SK-N-SH (cell line): ENCODE measurements at regions not wholly inside any gene's neighbourhood (a gene's known extent, or its start where the extent isn't known, plus 50 kb on each side); places are given as distances from the start of the nearest gene placed in this dataset.

ENCODE experiments used
- CTCF ChIA-PET: fragments of 300-600, 350-600 bp; formaldehyde crosslinking; extraction: SDS; loops from one replicate; lab custom pipeline; 2021; lab: Yijun Ruan, JAX
- POLR2A ChIA-PET: fragments of 350-600 bp; sonication (Branson Sonifier 250); formaldehyde crosslinking; extraction: SDS; loops from one replicate; lab custom pipeline; 2020; ENCODE audit warnings: antibody characterized with exemption, inconsistent platforms; lab: Yijun Ruan, JAX
- DNase-seq: peaks from one replicate; pipeline ENCODE4 v3.0.0; 2012
- H2AFZ ChIP-seq: fragments of 200-600 bp; sonication (generic); 2 replicates; pipeline ENCODE4 v1.8.1; 2016; ENCODE audit warnings: antibody characterized with exemption, mild to moderate bottlenecking, low read depth
- H3F3A ChIP-seq: fragments of 200-600 bp; sonication (generic); replicated peaks from 2 replicates; pipeline ENCODE3; 2016; ENCODE audit warnings: antibody characterized with exemption, mild to moderate bottlenecking; ENCODE audit not compliant: insufficient read depth
- H3K27ac ChIP-seq, 2 experiments: fragments of 200-500 bp in 1 of 2; fragments of 200-600 bp in 1 of 2; sonication (Bioruptor generic) in 1 of 2; sonication (generic), shearing (Covaris generic) in 1 of 2; 2 replicates each; pipeline versions ENCODE4 v1.5.1 to v1.6.1; 2014 to 2016; ENCODE audit warnings: low read depth in 2 of 2, inconsistent platforms in 1 of 2, low read length in 1 of 2, mild to moderate bottlenecking in 1 of 2, mixed read lengths in 1 of 2
- H3K27me3 ChIP-seq: fragments of 200-600 bp; sonication (generic), shearing (Covaris generic); 2 replicates; pipeline ENCODE4 v1.6.1; 2016; ENCODE audit warnings: mixed run types; ENCODE audit not compliant: insufficient read depth
- H3K36me3 ChIP-seq, 2 experiments: fragments of 200-500 bp in 1 of 2; fragments of 200-600 bp in 1 of 2; sonication (Bioruptor generic) in 1 of 2; sonication (generic) in 1 of 2; replicated peaks in 1 of 2; 2 replicates each; pipeline versions ENCODE3 to v1.5.1; 2014 to 2016; ENCODE audit warnings: low read length in 1 of 2, mild to moderate bottlenecking in 1 of 2; ENCODE audit not compliant: insufficient read depth in 2 of 2, control insufficient read depth in 1 of 2
- H3K4me1 ChIP-seq, 2 experiments: fragments of 200-500 bp in 1 of 2; fragments of 200-600 bp in 1 of 2; sonication (Bioruptor generic) in 1 of 2; sonication (generic), shearing (Covaris generic) in 1 of 2; 2 replicates each; pipeline versions ENCODE4 v1.5.1 to v1.6.1; 2014 to 2016; ENCODE audit warnings: low read depth in 1 of 2, low read length in 1 of 2, mixed run types in 1 of 2; ENCODE audit not compliant: insufficient read depth in 2 of 2, control insufficient read depth in 1 of 2
- H3K4me2 ChIP-seq: fragments of 200-600 bp; sonication (generic), shearing (Covaris generic); 2 replicates; pipeline ENCODE4 v1.6.1; 2017; ENCODE audit warnings: mixed run types
- H3K4me3 ChIP-seq, 2 experiments: fragments of 200-500 bp in 1 of 2; fragments of 200-600 bp in 1 of 2; sonication (Bioruptor generic) in 1 of 2; sonication (generic), shearing (Covaris generic) in 1 of 2; 2 replicates each; pipeline versions ENCODE4 v1.5.1 to v1.8.1; 2014 to 2016; ENCODE audit warnings: low read depth in 2 of 2, inconsistent platforms in 1 of 2, low read length in 1 of 2, mild to moderate bottlenecking in 1 of 2, mixed read lengths in 1 of 2, moderate library complexity in 1 of 2
- H3K79me2 ChIP-seq: fragments of 200-600 bp; sonication (generic); 2 replicates; pipeline ENCODE4 v1.8.1; 2017; ENCODE audit warnings: mild to moderate bottlenecking; ENCODE audit not compliant: insufficient read depth
- H3K9ac ChIP-seq: fragments of 200-600 bp; sonication (generic); 2 replicates; pipeline ENCODE4 v1.6.1; 2017; ENCODE audit warnings: mixed run types
- H3K9me2 ChIP-seq: fragments of 200-600 bp; sonication (generic); 2 replicates; pipeline ENCODE4 v1.6.1; 2017; ENCODE audit warnings: mixed run types
- H3K9me3 ChIP-seq: fragments of 200-600 bp; sonication (generic); 2 replicates; pipeline ENCODE4 v1.6.1; 2017; ENCODE audit warnings: mixed run types, mild to moderate bottlenecking, moderate library complexity
- H4K20me1 ChIP-seq: fragments of 200-600 bp; sonication (generic); 2 replicates; pipeline ENCODE4 v1.6.1; 2017; ENCODE audit warnings: mild to moderate bottlenecking, mixed run types; ENCODE audit not compliant: insufficient read depth
- CHD2 ChIP-seq: fragments of 150-350 bp; IDR thresholded peaks from 2 replicates; pipeline ENCODE4 v1.6.1; 2018; ENCODE audit warnings: low read length; ENCODE audit not compliant: partially characterized antibody
- CTCF ChIP-seq: fragments of 200-600 bp; sonication (generic); IDR thresholded peaks from 2 replicates; pipeline ENCODE4 v1.6.1; 2017; ENCODE audit warnings: antibody characterized with exemption, mild to moderate bottlenecking, moderate library complexity
- ELF1 ChIP-seq: IDR thresholded peaks from 2 replicates; pipeline ENCODE4 v1.4.0; 2012
- EP300 ChIP-seq, 2 experiments: IDR thresholded peaks; 2 replicates each; pipeline versions ENCODE4 v1.4.0 to v1.6.1; 2012; ENCODE audit warnings: borderline replicate concordance in 1 of 2, low read depth in 1 of 2, low read length in 1 of 2
- FOSL2 ChIP-seq: IDR thresholded peaks from 2 replicates; pipeline ENCODE4 v1.4.0; 2012; ENCODE audit warnings: low read depth, mild to moderate bottlenecking, moderate library complexity, borderline replicate concordance
- MXI1 ChIP-seq: IDR thresholded peaks from 2 replicates; pipeline ENCODE4 v1.6.1; 2012; ENCODE audit warnings: mild to moderate bottlenecking, low read depth, low read length, improper control_type of control experiment
- NFIC ChIP-seq: IDR thresholded peaks from 2 replicates; pipeline ENCODE4 v1.4.0; 2012; ENCODE audit warnings: borderline replicate concordance
- NRF1 ChIP-seq: IDR thresholded peaks from 2 replicates; pipeline ENCODE4 v1.6.1; 2012; ENCODE audit warnings: low read depth, mild to moderate bottlenecking, low read length
- PBX3 ChIP-seq: IDR thresholded peaks from 2 replicates; pipeline ENCODE4; 2012
- RCOR1 ChIP-seq: fragments of 150-350 bp; IDR thresholded peaks from 2 replicates; pipeline ENCODE4 v1.6.1; 2017; ENCODE audit warnings: antibody characterized with exemption, low read length
- RFX5 ChIP-seq: IDR thresholded peaks from 2 replicates; pipeline ENCODE4 v1.6.1; 2012; ENCODE audit warnings: mild to moderate bottlenecking, improper control_type of control experiment, low read length
- RXRA ChIP-seq: IDR thresholded peaks from 2 replicates; pipeline ENCODE4 v1.4.0; 2012; ENCODE audit warnings: low read depth, mild to moderate bottlenecking, borderline replicate concordance
- SMC3 ChIP-seq: IDR thresholded peaks from 2 replicates; pipeline ENCODE4 v1.6.1; 2012; ENCODE audit warnings: low read depth, low read length, improper control_type of control experiment
- TCF12 ChIP-seq: IDR thresholded peaks from 2 replicates; pipeline ENCODE4 v1.4.0; 2012
- USF2 ChIP-seq: fragments of 150-350 bp; IDR thresholded peaks from 2 replicates; pipeline ENCODE4 v1.6.1; 2017; ENCODE audit warnings: antibody characterized with exemption, low read length, low read depth, borderline replicate concordance
- YY1 ChIP-seq: IDR thresholded peaks from 2 replicates; pipeline ENCODE4 v1.4.0; 2012; ENCODE audit warnings: low read depth, mild to moderate bottlenecking
- WGBS: methylation state at CpG from one replicate; pipeline ENCODE4 v1.1.6; 2017; ENCODE audit warnings: low lambda C conversion rate; 5-methylcytosine and 5-hydroxymethylcytosine counted together
- TF ChIP-seq, protein P1 (sequence below): IDR thresholded peaks from 2 replicates; pipeline ENCODE4 v1.4.0; 2012; ENCODE audit warnings: low read depth
- TF ChIP-seq, protein P2 (sequence below): IDR thresholded peaks from 2 replicates; pipeline ENCODE4 v1.4.0; 2012; ENCODE audit warnings: low read depth, borderline replicate concordance
- TF ChIP-seq, protein P3 (sequence below): IDR thresholded peaks from 2 replicates; pipeline ENCODE4 v1.4.0; 2012; ENCODE audit warnings: low read depth, borderline replicate concordance

GRCh38 chr3:31240013-31240412 is 292.7 kb upstream of the STT3B start:
- POLR2A ChIA-PET: no interaction called here
- TF ChIP-seq NRF1 (no peak), RFX5 (no peak), CTCF (no peak), NFIC (no peak), ELF1 (no peak), CHD2 (no peak), PBX3 (no peak), USF2 (no peak), TCF12 (no peak), EP300 (IDR thresholded peaks at IDR 0.05; ENCODE audit: borderline replicate concordance in 1 of 2, low read depth in 1 of 2, low read length in 1 of 2) (no peak), FOSL2 (no peak), YY1 (no peak), MXI1 (no peak), RXRA (no peak), SMC3 (no peak), RCOR1 (no peak)
- TF ChIP-seq, protein P1, sequence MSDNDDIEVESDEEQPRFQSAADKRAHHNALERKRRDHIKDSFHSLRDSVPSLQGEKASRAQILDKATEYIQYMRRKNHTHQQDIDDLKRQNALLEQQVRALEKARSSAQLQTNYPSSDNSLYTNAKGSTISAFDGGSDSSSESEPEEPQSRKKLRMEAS: no peak
- TF ChIP-seq, protein P2, sequence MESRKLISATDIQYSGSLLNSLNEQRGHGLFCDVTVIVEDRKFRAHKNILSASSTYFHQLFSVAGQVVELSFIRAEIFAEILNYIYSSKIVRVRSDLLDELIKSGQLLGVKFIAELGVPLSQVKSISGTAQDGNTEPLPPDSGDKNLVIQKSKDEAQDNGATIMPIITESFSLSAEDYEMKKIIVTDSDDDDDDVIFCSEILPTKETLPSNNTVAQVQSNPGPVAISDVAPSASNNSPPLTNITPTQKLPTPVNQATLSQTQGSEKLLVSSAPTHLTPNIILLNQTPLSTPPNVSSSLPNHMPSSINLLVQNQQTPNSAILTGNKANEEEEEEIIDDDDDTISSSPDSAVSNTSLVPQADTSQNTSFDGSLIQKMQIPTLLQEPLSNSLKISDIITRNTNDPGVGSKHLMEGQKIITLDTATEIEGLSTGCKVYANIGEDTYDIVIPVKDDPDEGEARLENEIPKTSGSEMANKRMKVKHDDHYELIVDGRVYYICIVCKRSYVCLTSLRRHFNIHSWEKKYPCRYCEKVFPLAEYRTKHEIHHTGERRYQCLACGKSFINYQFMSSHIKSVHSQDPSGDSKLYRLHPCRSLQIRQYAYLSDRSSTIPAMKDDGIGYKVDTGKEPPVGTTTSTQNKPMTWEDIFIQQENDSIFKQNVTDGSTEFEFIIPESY: no peak
- TF ChIP-seq, protein P3, sequence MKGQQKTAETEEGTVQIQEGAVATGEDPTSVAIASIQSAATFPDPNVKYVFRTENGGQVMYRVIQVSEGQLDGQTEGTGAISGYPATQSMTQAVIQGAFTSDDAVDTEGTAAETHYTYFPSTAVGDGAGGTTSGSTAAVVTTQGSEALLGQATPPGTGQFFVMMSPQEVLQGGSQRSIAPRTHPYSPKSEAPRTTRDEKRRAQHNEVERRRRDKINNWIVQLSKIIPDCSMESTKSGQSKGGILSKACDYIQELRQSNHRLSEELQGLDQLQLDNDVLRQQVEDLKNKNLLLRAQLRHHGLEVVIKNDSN: no peak

More at GRCh38 chr3:31240013-31240412, 292.7 kb upstream of the STT3B start:
- H3K9me3 ChIP-seq: no peaks in the 10 kb centered on the region
- H3K9ac ChIP-seq: no peak overlapping the region
- H3K4me1 ChIP-seq: peaks cover 0 to 8% of the 10 kb centered on the region in 2 experiments; a peak in 2 of 4 replicates
- no peaks in the 10 kb centered on the region for H3K36me3 ChIP-seq
- no peaks in the 10 kb centered on the region for H3K9me2 ChIP-seq
- no peak for DNase-seq
- no peak overlapping the region for H3K4me2 ChIP-seq
- 49% methylated on average over 5 of the region's 5 CpGs for WGBS
- no peaks in the 10 kb centered on the region for H4K20me1 ChIP-seq
- H3F3A ChIP-seq: no peaks in the 10 kb centered on the region
- no peaks in the 10 kb centered on the region for H3K79me2 ChIP-seq
- no peak overlapping the region for H3K4me3 ChIP-seq
- no peaks in the 10 kb centered on the region; the same call in 1 of the 2 replicates for H3K27me3 ChIP-seq
- CTCF ChIA-PET: no interaction called here
- no peak overlapping the region for H2AFZ ChIP-seq
- no peak overlapping the region for H3K27ac ChIP-seq
